GM18870 (cell line): ENCODE measurements at regions not wholly inside any gene's neighbourhood (a gene's known extent, or its start where the extent isn't known, plus 50 kb on each side); places are given as distances from the start of the nearest gene placed in this dataset.
"Not testable (repeated sequence)": the region's sequence is repeated elsewhere in the genome, so short reads cannot be mapped to it uniquely, and the experiment has no call there.

ENCODE experiments used
- ATAC-seq: cut with Tn5 transposase; IDR thresholded peaks from one replicate; pipeline ENCODE4 v1.9.1; 2021; ENCODE audit warnings: moderate library complexity; ENCODE audit not compliant: unreplicated experiment

DNA sequence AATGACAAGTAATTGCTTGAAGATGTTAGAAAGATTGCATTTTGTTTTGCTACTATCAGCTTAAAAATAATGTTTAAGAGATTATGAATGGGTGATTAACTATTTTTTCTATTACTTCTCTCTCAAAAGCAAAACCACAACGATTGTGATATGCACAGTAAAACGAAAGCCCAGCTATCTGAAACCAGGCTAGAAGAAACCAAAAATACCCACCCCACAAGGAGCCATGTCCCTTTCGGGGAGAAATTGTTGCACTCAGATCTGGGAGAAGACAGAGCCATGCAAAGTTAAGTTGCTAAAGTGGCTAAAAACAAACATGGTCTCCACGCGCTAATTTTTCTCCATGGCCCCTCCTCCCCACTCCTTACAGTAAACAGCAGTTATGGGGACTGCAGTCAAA is 173.6 kb downstream of the RPS24 start:
- no peak for ATAC-seq

- ATAC-seq: no peak
These were observed 174.1 kb downstream of the RPS24 start for GRCh38 chr10:78207776-78208175.

GRCh38 chr10:78209970-78210369 is 176.3 kb downstream of the RPS24 start:
- ATAC-seq: no peak

DNA sequence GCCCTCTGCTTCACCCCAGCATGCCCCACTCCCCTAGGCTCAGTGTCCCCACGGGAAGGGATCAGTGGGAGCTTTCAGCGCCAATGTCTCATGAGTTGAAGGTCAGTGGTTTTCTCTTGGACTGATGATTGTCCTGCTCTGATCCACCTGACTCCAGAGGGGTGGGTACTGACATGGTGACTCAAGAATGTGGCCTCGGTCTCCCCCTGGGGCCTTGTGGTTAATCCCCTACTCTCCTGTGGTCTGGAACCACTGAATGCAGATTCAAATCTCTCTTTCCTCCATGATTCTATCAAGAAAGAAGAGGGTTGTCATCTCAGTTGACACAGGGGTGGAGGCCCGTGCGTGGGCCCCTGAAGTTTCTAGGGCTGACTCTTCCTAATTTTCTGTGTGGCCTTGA is 176.9 kb downstream of the RPS24 start:
- no peak for ATAC-seq

DNA sequence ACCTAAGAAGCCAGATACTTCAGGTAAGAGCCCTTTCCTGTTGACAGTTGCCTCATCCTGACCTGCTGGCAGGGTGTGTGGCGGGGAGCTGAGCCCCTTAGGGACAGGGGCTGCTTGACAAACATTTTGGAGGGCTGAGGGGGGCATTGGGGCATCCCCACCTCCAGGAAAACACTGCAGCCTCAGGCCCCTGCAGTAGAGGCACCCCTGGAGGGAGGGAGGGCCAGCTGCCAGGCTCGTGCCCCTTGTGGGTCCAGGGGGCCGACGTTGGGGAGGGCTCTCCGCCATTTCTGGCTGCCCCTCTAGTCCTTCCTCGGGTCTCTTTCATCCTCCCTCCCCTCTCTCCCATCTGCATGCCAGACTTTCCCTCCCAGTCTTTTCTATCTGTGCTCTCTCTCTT is 177.3 kb downstream of the RPS24 start:
- ATAC-seq: no peak

GRCh38 chr10:78211561-78212051 is 177.9 kb downstream of the RPS24 start:
- no peak for ATAC-seq

DNA sequence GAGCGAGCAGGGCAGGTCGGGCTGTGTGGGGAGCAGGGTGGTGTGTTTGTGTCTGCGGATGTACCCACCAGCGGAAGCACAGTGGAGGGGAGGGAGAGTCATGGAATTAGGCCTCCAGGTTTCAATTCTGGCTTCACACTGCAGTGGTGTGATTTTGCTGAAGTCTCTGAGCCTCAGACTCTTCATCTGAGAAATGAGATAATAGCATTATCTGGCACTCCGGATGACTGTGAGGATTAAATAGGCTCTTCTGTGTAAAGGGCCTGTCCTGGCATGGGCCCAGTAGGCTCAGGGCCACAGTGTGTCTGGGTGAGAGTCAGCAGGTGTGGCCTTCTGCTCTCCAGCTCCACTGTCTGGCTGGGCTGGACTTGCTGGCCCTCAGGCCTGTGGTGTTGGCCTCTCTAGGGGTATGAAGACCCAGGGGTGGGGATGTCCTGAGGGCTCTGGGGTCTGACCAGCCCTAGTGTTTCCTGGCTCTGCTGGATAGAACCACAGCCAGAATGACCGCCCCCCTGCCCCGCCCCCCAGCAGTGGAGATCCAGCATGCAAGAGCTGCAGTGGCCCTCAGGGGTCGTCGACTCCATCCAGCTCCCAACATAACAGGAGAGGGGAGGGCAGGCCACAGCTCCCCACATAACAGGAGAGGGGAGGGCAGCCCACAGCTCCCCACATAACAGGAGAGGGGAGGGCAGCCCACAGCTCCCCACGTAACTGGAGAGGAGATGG is 178.6 kb downstream of the RPS24 start:
- ATAC-seq: no peak

GRCh38 chr10:78212786-78213175 is 179.1 kb downstream of the RPS24 start:
- ATAC-seq: no peak

GRCh38 chr10:78214955-78215354 is 181.3 kb downstream of the RPS24 start:
- no peak for ATAC-seq

- no peak for ATAC-seq
These were observed 182.0 kb downstream of the RPS24 start for GRCh38 chr10:78215645-78216044.

DNA sequence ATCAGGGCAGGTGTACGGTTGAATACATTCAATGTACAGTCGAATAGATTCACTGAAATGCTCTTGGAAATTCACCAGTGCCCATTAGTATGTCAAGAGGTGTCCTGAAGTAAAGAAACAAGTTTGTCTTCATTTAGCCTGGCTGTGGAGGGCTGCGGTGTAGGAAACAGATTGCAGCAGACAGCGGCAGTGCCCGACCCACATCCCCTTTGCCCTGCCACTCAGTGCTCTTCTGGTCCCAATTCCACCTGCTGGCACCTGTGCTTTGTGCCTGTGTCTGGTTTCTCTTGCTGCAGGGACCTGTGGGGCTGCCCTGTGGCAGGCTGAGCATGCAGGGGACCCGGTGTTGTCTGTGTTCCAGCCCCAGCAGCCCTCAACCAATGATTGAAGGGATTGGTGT is 183.7 kb downstream of the RPS24 start:
- no peak for ATAC-seq

GRCh38 chr10:78218798-78219490 is 185.3 kb downstream of the RPS24 start:
- no peak for ATAC-seq

DNA sequence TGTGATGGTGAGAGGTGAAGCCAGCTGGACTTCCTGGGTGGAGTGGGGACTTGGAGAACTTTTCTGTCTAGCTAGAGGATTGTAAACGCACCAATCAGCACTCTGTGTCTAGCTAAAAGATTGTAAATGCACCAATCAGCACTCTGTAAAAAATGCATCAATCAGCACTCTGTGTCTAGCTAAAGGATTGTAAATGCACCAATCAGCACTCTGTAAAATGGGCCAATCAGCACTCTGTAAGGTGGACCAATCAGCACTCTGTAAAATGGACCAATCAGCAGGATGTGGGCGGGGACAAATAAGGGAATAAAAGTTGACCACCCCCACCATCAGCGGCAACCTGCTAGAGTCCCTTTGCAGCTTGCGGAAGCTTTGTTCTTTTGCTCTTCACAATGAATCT is 185.9 kb downstream of the RPS24 start:
- ATAC-seq: not testable (repeated sequence)

- no peak for ATAC-seq
These were observed 187.1 kb downstream of the RPS24 start for GRCh38 chr10:78220781-78221180.

GRCh38 chr10:78222096-78222790 is 188.6 kb downstream of the RPS24 start:
- no peak for ATAC-seq

DNA sequence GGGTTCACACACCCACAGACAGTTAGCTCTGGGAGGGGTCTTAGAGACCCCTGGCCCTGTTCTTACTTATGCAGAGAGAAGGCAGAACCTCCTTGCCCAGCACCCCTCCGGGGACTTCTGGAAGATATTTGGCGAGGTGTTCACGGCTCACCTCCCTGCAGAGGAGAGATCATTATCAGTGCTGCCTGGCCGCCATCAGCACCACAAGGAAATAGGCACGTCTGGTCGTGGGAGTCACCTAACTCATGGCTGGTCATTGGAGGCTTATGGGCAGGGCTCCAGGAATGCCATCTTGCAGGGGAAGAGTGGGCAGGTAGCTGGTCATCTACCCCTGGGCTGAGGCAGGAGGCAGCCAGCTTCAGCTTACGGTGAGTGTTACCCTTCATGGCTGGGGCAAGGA is 189.4 kb downstream of the RPS24 start:
- ATAC-seq: no peak

DNA sequence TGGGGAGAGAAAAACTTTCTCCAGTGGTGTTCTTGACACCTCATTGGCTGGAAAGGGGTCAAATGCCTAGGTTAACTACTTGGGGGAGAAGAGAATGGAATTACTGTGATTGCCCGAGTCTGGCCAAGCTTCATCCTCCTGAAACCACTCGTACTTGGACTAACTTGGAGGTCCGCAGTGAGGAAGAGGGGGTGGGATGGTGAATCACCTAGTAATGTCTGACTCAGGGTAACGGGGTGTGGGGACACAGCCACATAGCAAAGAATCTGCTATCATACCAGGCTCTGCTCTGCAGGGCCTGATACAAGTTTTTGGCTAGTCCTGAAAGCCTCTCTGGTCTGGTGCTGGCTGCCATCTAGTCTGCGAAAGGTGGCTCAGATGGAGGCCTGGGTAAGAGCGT is 190.9 kb downstream of the RPS24 start:
- ATAC-seq: no peak

DNA sequence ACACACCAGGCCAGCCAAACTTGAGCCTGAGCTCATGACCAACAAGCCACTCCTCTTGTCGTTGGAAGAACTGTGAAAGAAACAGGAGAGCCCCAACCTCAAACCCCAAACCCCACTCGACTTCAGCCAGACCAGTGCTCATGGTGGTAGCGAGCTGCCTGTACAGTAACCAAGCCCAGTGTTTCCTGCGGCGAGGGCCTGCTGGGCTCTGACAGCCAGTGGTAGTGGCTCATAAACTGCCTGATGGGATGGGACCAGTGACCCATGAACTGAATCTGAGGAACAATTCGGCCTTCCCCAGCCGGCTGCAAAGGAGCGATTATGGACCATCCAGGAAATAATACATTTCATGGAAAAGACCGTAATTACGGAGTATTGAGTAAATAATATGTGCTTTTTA is 191.9 kb downstream of the RPS24 start:
- ATAC-seq: no peak

DNA sequence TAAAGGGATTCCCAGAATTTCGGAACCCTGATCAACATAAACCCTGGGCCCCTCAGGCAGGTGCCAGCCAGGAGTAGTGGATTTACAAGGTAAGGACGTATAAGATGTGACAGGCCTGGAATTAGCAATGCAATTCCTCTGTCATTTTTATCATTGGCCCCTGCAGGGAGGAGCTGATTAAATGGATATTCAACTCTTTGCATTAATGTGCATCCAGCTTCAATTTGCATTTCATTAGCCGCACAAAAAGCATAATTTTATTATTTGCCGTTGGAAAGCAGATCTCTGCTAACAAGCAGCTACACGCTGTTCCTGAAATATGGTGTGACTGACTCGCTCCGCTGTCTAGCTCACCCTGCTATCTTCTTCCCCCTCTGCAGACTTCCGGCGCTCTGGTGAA is 195.8 kb downstream of the RPS24 start:
- ATAC-seq: no peak

- no peak for ATAC-seq
These were observed 196.4 kb downstream of the RPS24 start for GRCh38 chr10:78229950-78230675.

DNA sequence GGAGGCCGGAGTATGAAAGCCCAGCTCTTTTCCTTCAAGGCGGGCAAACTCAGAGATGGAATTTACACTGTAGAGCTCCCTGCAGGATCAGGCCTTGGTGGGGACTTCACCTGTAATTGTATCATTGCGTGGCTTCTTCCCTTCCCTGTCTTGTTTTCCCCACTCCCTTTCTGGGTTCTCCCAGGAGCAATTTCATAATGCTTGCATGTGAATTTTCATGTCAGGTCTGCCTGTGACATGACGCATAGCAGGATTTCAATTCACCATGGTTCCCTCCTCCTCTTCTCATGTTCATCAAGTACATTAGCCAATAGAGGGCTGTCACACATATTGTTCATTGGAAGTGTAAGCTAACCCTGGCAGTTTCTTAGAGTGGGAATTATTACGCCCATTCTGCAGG is 197.7 kb downstream of the RPS24 start:
- ATAC-seq: no peak
